ENCODE measurements at regions not wholly inside any gene's neighbourhood (a gene's known extent, or its start where the extent isn't known, plus 50 kb on each side); places are given as distances from the start of the nearest gene placed in this dataset.

GRCh38 chr10:33391611-33392465 lies 57.4 kb upstream of the NRP1 start:
- TF ChIP-seq CREB1 (IDR thresholded peaks at IDR 0.05; ENCODE audit: low read depth), result no peak
- no peak for TF ChIP-seq USF1 (IDR thresholded peaks at IDR 0.05)
- TF ChIP-seq RAD21 (IDR thresholded peaks at IDR 0.05; ENCODE audit: low read depth), result no peak
- TF ChIP-seq YY1 (IDR thresholded peaks at IDR 0.05; ENCODE audit: low read depth), result no peak
- no peak for TF ChIP-seq ZBTB7A (IDR thresholded peaks at IDR 0.05; ENCODE audit: low read depth)
- TF ChIP-seq CEBPB (IDR thresholded peaks at IDR 0.05), result no peak

GRCh38 chr10:33390046-33390445 lies 55.6 kb upstream of the NRP1 start:
- TF ChIP-seq EP300 (IDR thresholded peaks at IDR 0.05; ENCODE audit: borderline replicate concordance) (no peak), ZBTB7A (IDR thresholded peaks at IDR 0.05; ENCODE audit: low read depth) (no peak), REST (IDR thresholded peaks at IDR 0.05; ENCODE audit: low read depth) (no peak), RAD21 (IDR thresholded peaks at IDR 0.05; ENCODE audit: low read depth) (no peak), MAX (IDR thresholded peaks at IDR 0.05) (no peak), FOXM1 (IDR thresholded peaks at IDR 0.05; ENCODE audit: borderline replicate concordance, low read depth) (no peak), CEBPB (IDR thresholded peaks at IDR 0.05) (no peak), TCF12 (IDR thresholded peaks at IDR 0.05; ENCODE audit: low read depth) (no peak), USF1 (IDR thresholded peaks at IDR 0.05) (no peak), NFIC (IDR thresholded peaks at IDR 0.05) (no peak), EGR1 (IDR thresholded peaks at IDR 0.05) (no peak)

GRCh38 chr10:33388785-33389184 lies 54.3 kb upstream of the NRP1 start:
- TF ChIP-seq CEBPB (IDR thresholded peaks at IDR 0.05) (no peak), REST (IDR thresholded peaks at IDR 0.05; ENCODE audit: low read depth) (no peak), ZBTB7A (IDR thresholded peaks at IDR 0.05; ENCODE audit: low read depth) (no peak), CREB1 (IDR thresholded peaks at IDR 0.05; ENCODE audit: low read depth) (no peak), MAX (IDR thresholded peaks at IDR 0.05) (no peak), EP300 (IDR thresholded peaks at IDR 0.05; ENCODE audit: borderline replicate concordance) (no peak), FOXM1 (IDR thresholded peaks at IDR 0.05; ENCODE audit: borderline replicate concordance, low read depth) (no peak), TEAD4 (IDR thresholded peaks at IDR 0.05) (no peak), TAF1 (IDR thresholded peaks at IDR 0.05; ENCODE audit: low read depth) (no peak), RAD21 (IDR thresholded peaks at IDR 0.05; ENCODE audit: low read depth) (no peak), YY1 (IDR thresholded peaks at IDR 0.05; ENCODE audit: low read depth) (no peak)

GRCh38 chr10:33388382-33388781 lies 53.9 kb upstream of the NRP1 start:
- TF ChIP-seq EP300 (IDR thresholded peaks at IDR 0.05; ENCODE audit: borderline replicate concordance), result no peak
- TF ChIP-seq REST (IDR thresholded peaks at IDR 0.05; ENCODE audit: low read depth), result no peak
- TF ChIP-seq FOXM1 (IDR thresholded peaks at IDR 0.05; ENCODE audit: borderline replicate concordance, low read depth), result no peak
- no peak for TF ChIP-seq CEBPB (IDR thresholded peaks at IDR 0.05)

- TF ChIP-seq RAD21 (IDR thresholded peaks at IDR 0.05; ENCODE audit: low read depth), result no peak
- no peak for TF ChIP-seq YY1 (IDR thresholded peaks at IDR 0.05; ENCODE audit: low read depth)
- TF ChIP-seq ZBTB7A (IDR thresholded peaks at IDR 0.05; ENCODE audit: low read depth), result no peak
- TF ChIP-seq FOXM1 (IDR thresholded peaks at IDR 0.05; ENCODE audit: borderline replicate concordance, low read depth), result no peak
- no peak for TF ChIP-seq TEAD4 (IDR thresholded peaks at IDR 0.05)
- TF ChIP-seq EP300 (IDR thresholded peaks at IDR 0.05; ENCODE audit: borderline replicate concordance), result no peak
- no peak for TF ChIP-seq EGR1 (IDR thresholded peaks at IDR 0.05)
- TF ChIP-seq CEBPB (IDR thresholded peaks at IDR 0.05), result no peak
- no peak for TF ChIP-seq NFIC (IDR thresholded peaks at IDR 0.05)
- TF ChIP-seq REST (IDR thresholded peaks at IDR 0.05; ENCODE audit: low read depth), result no peak
- no peak for TF ChIP-seq USF1 (IDR thresholded peaks at IDR 0.05)
- no peak for TF ChIP-seq CREB1 (IDR thresholded peaks at IDR 0.05; ENCODE audit: low read depth)
Observed at GRCh38 chr10:33387720-33388119, 53.3 kb upstream of the NRP1 start.
